Peyer's patch (tissue), 4 donors: ENCODE measurements at regions not wholly inside any gene's neighbourhood (a gene's known extent, or its start where the extent isn't known, plus 50 kb on each side); places are given as distances from the start of the nearest gene placed in this dataset.
"Not testable (repeated sequence)": the region's sequence is repeated elsewhere in the genome, so short reads cannot be mapped to it uniquely, and the experiment has no call there.

Experiments
- POLR2A ChIP-seq, 2 donors: fragments of 450-650 bp; IDR thresholded peaks; one replicate each; pipeline ENCODE4 v1.5.1; 2017; ENCODE audit warnings: antibody characterized with exemption in 2 of 2, mild to moderate bottlenecking in 2 of 2, moderate library complexity in 2 of 2
- TF ChIP-seq, protein P1 (sequence below), 6 experiments: fragments of 450-650 bp in 4 of 6; fragments of 200-600 bp in 2 of 6; sonication (generic) in 1 of 6; IDR thresholded peaks; one replicate each; pipeline ENCODE4 v1.5.1; 2017 to 2019; ENCODE audit warnings: antibody characterized with exemption in 6 of 6, mild to moderate bottlenecking in 3 of 6, moderate library complexity in 1 of 6

DNA sequence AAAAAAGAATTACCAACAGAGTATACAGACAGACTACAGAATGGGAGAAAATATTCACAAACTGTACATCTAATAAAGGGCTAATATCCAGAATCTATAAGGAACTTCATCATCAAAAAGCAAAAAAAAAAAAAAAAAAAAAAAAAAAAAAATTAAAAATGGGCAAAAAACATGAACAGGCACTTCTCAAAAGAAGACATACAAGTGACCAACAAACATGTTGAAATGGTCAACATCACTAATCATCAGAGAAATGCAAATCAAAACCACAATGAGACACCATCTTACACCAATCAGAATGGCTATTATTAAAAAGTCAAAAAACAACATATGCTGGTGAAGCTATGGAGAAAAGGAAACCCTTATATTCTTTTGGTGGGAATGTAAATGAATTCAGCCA, 952.8 kb downstream of the LRRIQ3 start:
- not testable (repeated sequence) for TF ChIP-seq POLR2A (IDR thresholded peaks at IDR 0.05)
- TF ChIP-seq, protein P1, sequence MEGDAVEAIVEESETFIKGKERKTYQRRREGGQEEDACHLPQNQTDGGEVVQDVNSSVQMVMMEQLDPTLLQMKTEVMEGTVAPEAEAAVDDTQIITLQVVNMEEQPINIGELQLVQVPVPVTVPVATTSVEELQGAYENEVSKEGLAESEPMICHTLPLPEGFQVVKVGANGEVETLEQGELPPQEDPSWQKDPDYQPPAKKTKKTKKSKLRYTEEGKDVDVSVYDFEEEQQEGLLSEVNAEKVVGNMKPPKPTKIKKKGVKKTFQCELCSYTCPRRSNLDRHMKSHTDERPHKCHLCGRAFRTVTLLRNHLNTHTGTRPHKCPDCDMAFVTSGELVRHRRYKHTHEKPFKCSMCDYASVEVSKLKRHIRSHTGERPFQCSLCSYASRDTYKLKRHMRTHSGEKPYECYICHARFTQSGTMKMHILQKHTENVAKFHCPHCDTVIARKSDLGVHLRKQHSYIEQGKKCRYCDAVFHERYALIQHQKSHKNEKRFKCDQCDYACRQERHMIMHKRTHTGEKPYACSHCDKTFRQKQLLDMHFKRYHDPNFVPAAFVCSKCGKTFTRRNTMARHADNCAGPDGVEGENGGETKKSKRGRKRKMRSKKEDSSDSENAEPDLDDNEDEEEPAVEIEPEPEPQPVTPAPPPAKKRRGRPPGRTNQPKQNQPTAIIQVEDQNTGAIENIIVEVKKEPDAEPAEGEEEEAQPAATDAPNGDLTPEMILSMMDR (IDR thresholded peaks at IDR 0.05) = not testable (repeated sequence)
